IMR-90 (cell line): ENCODE measurements at regions not wholly inside any gene's neighbourhood (a gene's known extent, or its start where the extent isn't known, plus 50 kb on each side); places are given as distances from the start of the nearest gene placed in this dataset.

ENCODE experiments used
- ATAC-seq: fragments of 200-7000 bp; cut with Tn5 transposase; 2 replicates; pipeline ENCODE4 v1.9.1; 2020; ENCODE audit warnings: low read depth, mild to moderate bottlenecking, moderate library complexity
- BruUV-seq: library from RNA; stranded (reverse); fragments of 400-500 nt; replicated peaks from 2 replicates; lab custom pipeline; 2021; lab: Mats Ljungman, UMichigan
- CTCF ChIA-PET: fragments of 300-600 bp; formaldehyde crosslinking; extraction: SDS; loops from one replicate; lab custom pipeline; 2021; ENCODE audit warnings: antibody characterized with exemption; lab: Yijun Ruan, JAX
- POLR2A ChIA-PET: fragments of 300-600 bp; sonication (Branson Sonifier 250); formaldehyde crosslinking; loops from one replicate; lab custom pipeline; 2022; ENCODE audit warnings: antibody characterized with exemption; ENCODE audit not compliant: unreplicated experiment; lab: Charles Lee
- DNase-seq: peaks from one replicate; pipeline ENCODE4 v3.0.0; 2013
- H2AFZ ChIP-seq: replicated peaks from 2 replicates; pipeline ENCODE3; 2013; ENCODE audit warnings: low read length, mild to moderate bottlenecking; ENCODE audit not compliant: poor library complexity
- H2AK5ac ChIP-seq: 2 replicates; pipeline ENCODE4 v1.6.1; 2013; ENCODE audit warnings: low read depth, low read length, inconsistent platforms
- H2AK9ac ChIP-seq: replicated peaks from 2 replicates; pipeline ENCODE3; 2013; ENCODE audit warnings: mild to moderate bottlenecking, low read depth, low read length, moderate library complexity; ENCODE audit not compliant: poor library complexity
- H2BK120ac ChIP-seq: 2 replicates; pipeline ENCODE4 v1.6.1; 2013; ENCODE audit warnings: low read depth, low read length, inconsistent platforms
- H2BK15ac ChIP-seq: 3 replicates; pipeline ENCODE4 v1.6.1; 2013; ENCODE audit warnings: low read depth, low read length, inconsistent platforms
- H2BK20ac ChIP-seq: 2 replicates; pipeline ENCODE4 v1.6.1; 2013; ENCODE audit warnings: low read depth, mild to moderate bottlenecking, inconsistent platforms, low read length, moderate library complexity
- H2BK5ac ChIP-seq: 2 replicates; pipeline ENCODE4 v1.6.1; 2013; ENCODE audit warnings: mild to moderate bottlenecking, low read depth, low read length, inconsistent platforms; ENCODE audit not compliant: poor library complexity, severe bottlenecking
- H3K14ac ChIP-seq: replicated peaks from 2 replicates; pipeline ENCODE4 v1.6.1; 2013; ENCODE audit warnings: low read depth, low read length, inconsistent platforms
- H3K18ac ChIP-seq: 2 replicates; pipeline ENCODE4 v1.6.1; 2013; ENCODE audit warnings: low read depth, low read length, control low read depth
- H3K23ac ChIP-seq: 2 replicates; pipeline ENCODE4 v1.6.1; 2013; ENCODE audit warnings: low read depth, low read length, inconsistent platforms
- H3K27ac ChIP-seq: 2 replicates; pipeline ENCODE4 v1.5.1; 2013; ENCODE audit warnings: mild to moderate bottlenecking, control low read depth, low read length; ENCODE audit not compliant: insufficient read depth
- H3K27me3 ChIP-seq: 2 replicates; pipeline ENCODE4 v1.6.1; 2013; ENCODE audit warnings: low read length; ENCODE audit not compliant: control insufficient read depth, insufficient read depth
- H3K36me3 ChIP-seq: 2 replicates; pipeline ENCODE4 v1.6.1; 2013; ENCODE audit warnings: low read length, mixed read lengths; ENCODE audit not compliant: control insufficient read depth, insufficient read depth
- H3K4ac ChIP-seq: 2 replicates; pipeline ENCODE4 v1.6.1; 2013; ENCODE audit warnings: low read depth, low read length, inconsistent platforms
- H3K4me1 ChIP-seq: 2 replicates; pipeline ENCODE4 v1.6.1; 2013; ENCODE audit warnings: low read length, mixed read lengths; ENCODE audit not compliant: control insufficient read depth, insufficient read depth
- H3K4me2 ChIP-seq: 2 replicates; pipeline ENCODE4 v1.6.1; 2013; ENCODE audit warnings: low read depth, mild to moderate bottlenecking, control low read depth, low read length, moderate library complexity
- H3K4me3 ChIP-seq: 2 replicates; pipeline ENCODE4 v1.5.1; 2013; ENCODE audit warnings: low read depth, mild to moderate bottlenecking, control low read depth, low read length, moderate library complexity; ENCODE audit not compliant: insufficient read depth
- H3K56ac ChIP-seq: 2 replicates; pipeline ENCODE4 v1.6.1; 2013; ENCODE audit warnings: low read length, inconsistent platforms; ENCODE audit not compliant: insufficient read depth; ENCODE audit errors: extremely low read depth
- H3K79me1 ChIP-seq, 2 experiments: 2 replicates each; pipeline ENCODE4 v1.6.1; 2013; ENCODE audit warnings: low read length in 2 of 2, inconsistent platforms in 1 of 2, low read depth in 1 of 2
- H3K9ac ChIP-seq: 2 replicates; pipeline ENCODE4 v1.6.1; 2013; ENCODE audit warnings: low read depth, low read length, control low read depth
- H3K9me1 ChIP-seq: 2 replicates; pipeline ENCODE4 v1.6.1; 2013; ENCODE audit warnings: low read length, inconsistent platforms; ENCODE audit not compliant: insufficient read depth
- H3K9me3 ChIP-seq: 2 replicates; pipeline ENCODE4 v1.6.1; 2013; ENCODE audit warnings: low read length; ENCODE audit not compliant: control insufficient read depth, insufficient read depth
- H4K20me1 ChIP-seq: 2 replicates; pipeline ENCODE4 v1.6.1; 2013; ENCODE audit warnings: low read length, inconsistent platforms; ENCODE audit not compliant: insufficient read depth
- H4K5ac ChIP-seq: 2 replicates; pipeline ENCODE4 v1.6.1; 2013; ENCODE audit warnings: mild to moderate bottlenecking, low read depth, low read length, control low read depth
- H4K8ac ChIP-seq, 2 experiments: 2 replicates each; pipeline ENCODE4 v1.6.1; 2013; ENCODE audit warnings: low read depth in 2 of 2, low read length in 2 of 2, control low read depth in 1 of 2, inconsistent platforms in 1 of 2
- H4K91ac ChIP-seq: 2 replicates; pipeline ENCODE4 v1.6.1; 2013; ENCODE audit warnings: low read depth, low read length, inconsistent platforms; ENCODE audit not compliant: insufficient read depth
- BHLHE40 ChIP-seq: fragments of 150-350 bp; IDR thresholded peaks from 2 replicates; pipeline ENCODE4 v1.6.1; 2016; ENCODE audit warnings: mild to moderate bottlenecking, low read depth, low read length
- CHD1 ChIP-seq: IDR thresholded peaks from 2 replicates; pipeline ENCODE4 v1.6.1; 2012; ENCODE audit warnings: low read depth, low read length, improper control_type of control experiment
- FOS ChIP-seq: fragments of 150-350 bp; IDR thresholded peaks from 2 replicates; pipeline ENCODE4 v1.6.1; 2016; ENCODE audit warnings: low read depth, low read length
- MAFK ChIP-seq: IDR thresholded peaks from 2 replicates; pipeline ENCODE4 v1.6.1; 2012; ENCODE audit warnings: low read depth, low read length, improper control_type of control experiment
- MAZ ChIP-seq: IDR thresholded peaks from 2 replicates; pipeline ENCODE4 v1.6.1; 2012; ENCODE audit warnings: low read depth, mild to moderate bottlenecking, low read length, improper control_type of control experiment, moderate library complexity, borderline replicate concordance
- MXI1 ChIP-seq: IDR thresholded peaks from 2 replicates; pipeline ENCODE4 v1.6.1; 2012; ENCODE audit warnings: low read depth, mild to moderate bottlenecking, low read length, moderate library complexity, borderline replicate concordance
- POLR2A ChIP-seq: IDR thresholded peaks from 2 replicates; pipeline ENCODE4 v1.6.1; 2012; ENCODE audit warnings: mild to moderate bottlenecking, low read depth, low read length
- RCOR1 ChIP-seq: IDR thresholded peaks from 2 replicates; pipeline ENCODE4 v1.6.1; 2012; ENCODE audit warnings: mild to moderate bottlenecking, low read length, improper control_type of control experiment; ENCODE audit not compliant: insufficient replicate concordance
- WGBS, 2 experiments: methylation state at CpG; one replicate each; pipeline versions ENCODE4 v1.1.5 to v1.1.7; 2013; ENCODE audit warnings: missing lambda C conversion rate in 2 of 2; ENCODE audit not compliant: insufficient read length in 1 of 2; ENCODE audit errors: extremely low coverage in 2 of 2; 5-methylcytosine and 5-hydroxymethylcytosine counted together
- dilution Hi-C: fragments of 300-500 bp; cut with HindIII; formaldehyde crosslinking; loops from one replicate; pipeline ENCODE4 v1.14.3; 2018; ENCODE audit warnings: low sequenced_read_pairs; ENCODE audit not compliant: unreplicated experiment
- in situ Hi-C: fragments of 300-500 bp; cut with MboI; formaldehyde crosslinking; loops from 3 replicates; pipeline ENCODE4 v1.14.3; 2019; ENCODE audit warnings: low sequenced_read_pairs, inconsistent platforms, mixed read lengths
- intact Hi-C: fragments of 100-400 bp; cut with micrococcal nuclease; formaldehyde crosslinking; loops from 2 replicates; pipeline ENCODE4 v1.10.0; 2022
- TF ChIP-seq, protein P1 (sequence below): conservative IDR thresholded peaks from 2 replicates; pipeline ENCODE4 v1.5.1; 2012; ENCODE audit warnings: mild to moderate bottlenecking, low read depth, low read length, improper control_type of control experiment
- TF ChIP-seq, protein P2 (sequence below): fragments of 150-350 bp; IDR thresholded peaks from 2 replicates; pipeline ENCODE4 v1.6.1; 2017; ENCODE audit warnings: mild to moderate bottlenecking, antibody characterized with exemption, low read length, low read depth
- TF ChIP-seq, protein P3 (sequence below): fragments of 150-350 bp; IDR thresholded peaks from 2 replicates; pipeline ENCODE4 v1.6.1; 2016; ENCODE audit warnings: low read depth, mild to moderate bottlenecking, low read length, moderate library complexity, borderline replicate concordance

DNA sequence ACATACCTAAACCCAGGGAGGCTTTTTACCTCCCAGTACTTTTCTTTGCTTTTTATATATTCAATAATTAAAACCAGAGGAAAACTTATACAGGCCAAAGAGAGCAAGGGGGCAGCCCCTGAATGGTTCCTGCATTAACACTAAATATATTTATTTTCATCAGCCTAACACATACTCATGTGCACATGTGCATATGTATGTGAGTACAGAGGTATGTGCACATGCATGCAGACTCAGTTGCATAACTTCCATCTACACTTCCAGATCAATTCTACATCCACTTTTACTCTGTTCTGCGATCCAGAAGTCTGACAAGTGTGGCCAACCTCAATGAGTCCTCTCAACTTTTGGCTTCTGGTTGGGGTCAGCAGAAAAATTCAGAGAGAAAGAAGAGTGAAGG lies 794.2 kb downstream of the DHX35 start:
- Histone ChIP-seq H3K4me1 (no peaks in the 10 kb centered on the region), H4K91ac (no peak overlapping the region), H3K36me3 (no peaks in the 10 kb centered on the region), H2AK9ac (no peak overlapping the region), H2AK5ac (no peak overlapping the region), H3K27me3 (no peaks in the 10 kb centered on the region), H2BK15ac (no peak overlapping the region), H3K18ac (no peak overlapping the region), H3K79me1 (no peaks in the 10 kb centered on the region), H3K9ac (no peak overlapping the region), H4K5ac (no peak overlapping the region), H3K14ac (no peak overlapping the region), H3K4ac (no peak overlapping the region), H3K27ac (no peak overlapping the region), H3K9me3 (no peaks in the 10 kb centered on the region), H3K9me1 (no peaks in the 10 kb centered on the region), H4K8ac (no peak overlapping the region), H2BK5ac (no peak overlapping the region), H3K56ac (no peak overlapping the region), H2BK20ac (no peak overlapping the region), H3K23ac (no peak overlapping the region), H3K4me2 (no peak overlapping the region), H2BK120ac (no peak overlapping the region), H2AFZ (no peak overlapping the region), H4K20me1 (no peaks in the 10 kb centered on the region), H3K4me3 (no peak overlapping the region)
- dilution Hi-C loops = no loop called here
- ChIA-PET POLR2A (no interaction called here), CTCF (no interaction called here)
- TF ChIP-seq FOS = no peak
- no peak for TF ChIP-seq MXI1
- TF ChIP-seq, protein P1, sequence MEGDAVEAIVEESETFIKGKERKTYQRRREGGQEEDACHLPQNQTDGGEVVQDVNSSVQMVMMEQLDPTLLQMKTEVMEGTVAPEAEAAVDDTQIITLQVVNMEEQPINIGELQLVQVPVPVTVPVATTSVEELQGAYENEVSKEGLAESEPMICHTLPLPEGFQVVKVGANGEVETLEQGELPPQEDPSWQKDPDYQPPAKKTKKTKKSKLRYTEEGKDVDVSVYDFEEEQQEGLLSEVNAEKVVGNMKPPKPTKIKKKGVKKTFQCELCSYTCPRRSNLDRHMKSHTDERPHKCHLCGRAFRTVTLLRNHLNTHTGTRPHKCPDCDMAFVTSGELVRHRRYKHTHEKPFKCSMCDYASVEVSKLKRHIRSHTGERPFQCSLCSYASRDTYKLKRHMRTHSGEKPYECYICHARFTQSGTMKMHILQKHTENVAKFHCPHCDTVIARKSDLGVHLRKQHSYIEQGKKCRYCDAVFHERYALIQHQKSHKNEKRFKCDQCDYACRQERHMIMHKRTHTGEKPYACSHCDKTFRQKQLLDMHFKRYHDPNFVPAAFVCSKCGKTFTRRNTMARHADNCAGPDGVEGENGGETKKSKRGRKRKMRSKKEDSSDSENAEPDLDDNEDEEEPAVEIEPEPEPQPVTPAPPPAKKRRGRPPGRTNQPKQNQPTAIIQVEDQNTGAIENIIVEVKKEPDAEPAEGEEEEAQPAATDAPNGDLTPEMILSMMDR = no peak
- TF ChIP-seq MAZ = no peak
- no peak for TF ChIP-seq MAFK
- no peak for TF ChIP-seq BHLHE40
- no peak for TF ChIP-seq CHD1
- TF ChIP-seq POLR2A = no peak
- TF ChIP-seq RCOR1 = no peak
- TF ChIP-seq, protein P2, sequence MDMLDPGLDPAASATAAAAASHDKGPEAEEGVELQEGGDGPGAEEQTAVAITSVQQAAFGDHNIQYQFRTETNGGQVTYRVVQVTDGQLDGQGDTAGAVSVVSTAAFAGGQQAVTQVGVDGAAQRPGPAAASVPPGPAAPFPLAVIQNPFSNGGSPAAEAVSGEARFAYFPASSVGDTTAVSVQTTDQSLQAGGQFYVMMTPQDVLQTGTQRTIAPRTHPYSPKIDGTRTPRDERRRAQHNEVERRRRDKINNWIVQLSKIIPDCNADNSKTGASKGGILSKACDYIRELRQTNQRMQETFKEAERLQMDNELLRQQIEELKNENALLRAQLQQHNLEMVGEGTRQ = no peak
- TF ChIP-seq, protein P3, sequence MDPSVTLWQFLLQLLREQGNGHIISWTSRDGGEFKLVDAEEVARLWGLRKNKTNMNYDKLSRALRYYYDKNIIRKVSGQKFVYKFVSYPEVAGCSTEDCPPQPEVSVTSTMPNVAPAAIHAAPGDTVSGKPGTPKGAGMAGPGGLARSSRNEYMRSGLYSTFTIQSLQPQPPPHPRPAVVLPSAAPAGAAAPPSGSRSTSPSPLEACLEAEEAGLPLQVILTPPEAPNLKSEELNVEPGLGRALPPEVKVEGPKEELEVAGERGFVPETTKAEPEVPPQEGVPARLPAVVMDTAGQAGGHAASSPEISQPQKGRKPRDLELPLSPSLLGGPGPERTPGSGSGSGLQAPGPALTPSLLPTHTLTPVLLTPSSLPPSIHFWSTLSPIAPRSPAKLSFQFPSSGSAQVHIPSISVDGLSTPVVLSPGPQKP = no peak
- ATAC-seq (no peak), DNase-seq (no peak)
- BruUV-seq = no TSS peak
- no CpG with 5 or more reads among the region's 1 CpG for WGBS, 2 experiments
- in situ Hi-C loops = no loop called here
- intact Hi-C loops = no loop called here
